ENCODE measurements at regions not wholly inside any gene's neighbourhood (a gene's known extent, or its start where the extent isn't known, plus 50 kb on each side); places are given as distances from the start of the nearest gene placed in this dataset.

GRCh38 chr10:1886039-1886438 lies 148.7 kb upstream of the ADARB2 start:
- no peaks in the 10 kb centered on the region for H3K4me1 ChIP-seq (ENCODE audit: insufficient read depth, low read length)
- H3K36me3 Mint-ChIP-seq (ENCODE audit: insufficient read depth in 1 of 3, low read depth in 3 of 3) = peaks cover 0 to 7% (median 0%) of the 10 kb centered on the region in 3 experiments; a peak in 2 of 7 replicates
- no peak overlapping the region for H2BK120ac ChIP-seq (ENCODE audit: low read depth, low read length, poor library complexity, severe bottlenecking)
- peaks cover 17 to 23% of the 10 kb centered on the region in 2 experiments; a peak in 4 of 5 replicates for H3K9me3 Mint-ChIP-seq
- H4K5ac ChIP-seq (ENCODE audit: insufficient read length, low read depth, low read length) = no peak overlapping the region
- H3K27me3 Mint-ChIP-seq (ENCODE audit: low read depth) = peaks cover 2% of the 10 kb centered on the region; the same call in 1 of the 2 replicates
- H4K91ac ChIP-seq (ENCODE audit: insufficient read length, low read depth, low read length) = no peak overlapping the region
- H3K9me3 ChIP-seq (ENCODE audit: control insufficient read depth, low read depth, low read length) = no peaks in the 10 kb centered on the region
- H4K8ac ChIP-seq (replicated peaks; ENCODE audit: insufficient read length, low read depth, low read length) = no peak overlapping the region
- H2BK15ac ChIP-seq (ENCODE audit: low read depth, low read length) = no peak overlapping the region
- no peak overlapping the region for H3K18ac ChIP-seq (ENCODE audit: insufficient read length, low read depth, low read length)
- no peaks in the 10 kb centered on the region for H3K27me3 ChIP-seq (ENCODE audit: insufficient read depth, low read length)
- H3T11ph ChIP-seq (ENCODE audit: low read length) = no peak overlapping the region
- DNase-seq = no peak
- no peak overlapping the region for H2BK5ac ChIP-seq (ENCODE audit: insufficient read length, low read length)
- no peaks in the 10 kb centered on the region for H3K79me2 ChIP-seq (ENCODE audit: insufficient read depth, low read length)
- no peaks in the 10 kb centered on the region for H3K4me1 Mint-ChIP-seq
- H3K4ac ChIP-seq (ENCODE audit: low read depth, low read length) = no peak overlapping the region
- no peak overlapping the region for H3K56ac ChIP-seq (ENCODE audit: insufficient read length, low read depth, low read length)
- H3K14ac ChIP-seq (ENCODE audit: insufficient read depth, low read length) = no peak overlapping the region
- no peaks in the 10 kb centered on the region for H3K79me1 ChIP-seq (ENCODE audit: insufficient read depth, low read depth, low read length, poor library complexity, severe bottlenecking)
- H3K23ac ChIP-seq (ENCODE audit: insufficient read length, low read depth, low read length) = no peak overlapping the region
- H2BK12ac ChIP-seq (ENCODE audit: insufficient read length, low read depth, low read length) = no peak overlapping the region
- no peak overlapping the region for H3K4me2 ChIP-seq (ENCODE audit: insufficient read depth, insufficient read length, low read length)
- H4K20me1 ChIP-seq (ENCODE audit: control insufficient read depth, insufficient read depth, insufficient read length) = no peaks in the 10 kb centered on the region
- TF ChIP-seq CTCF (conservative IDR thresholded peaks at IDR 0.05) = no peak
- no peak overlapping the region for H3K27ac ChIP-seq (ENCODE audit: insufficient read length, low read depth, low read length)
- no CpG with 5 or more reads among the region's 1 CpG for WGBS (ENCODE audit: extremely low coverage, insufficient read length, low lambda C conversion rate)
- no peak overlapping the region for H2AK5ac ChIP-seq (ENCODE audit: insufficient read length, low read length)
- H2AFZ ChIP-seq (ENCODE audit: low read length) = no peak overlapping the region
- H2BK20ac ChIP-seq (ENCODE audit: low read depth, low read length, poor library complexity, severe bottlenecking) = no peak overlapping the region
- no peak overlapping the region for H3K9ac ChIP-seq (ENCODE audit: extremely low read depth, insufficient read length, low read length)
- no peak overlapping the region for H3K27ac Mint-ChIP-seq
- no peaks in the 10 kb centered on the region for H3K23me2 ChIP-seq (ENCODE audit: insufficient read length, low read depth, low read length, poor library complexity, severe bottlenecking)
- H3K4me3 Mint-ChIP-seq = no peak overlapping the region
